Nephron progenitor cell (in vitro differentiated cells): ENCODE measurements at regions not wholly inside any gene's neighbourhood (a gene's known extent, or its start where the extent isn't known, plus 50 kb on each side); places are given as distances from the start of the nearest gene placed in this dataset.
A peak's percentile ranks its signal among the peaks of the same experiment; 100 is the strongest.

ENCODE experiments used
- DNase-seq: peaks from one replicate; pipeline ENCODE4 v3.0.0; 2021
- H3K27ac Mint-ChIP-seq: 2 replicates; pipeline ENCODE4 v1.8.0; 2021; ENCODE audit warnings: mild to moderate bottlenecking, moderate library complexity, mixed read lengths
- H3K27me3 Mint-ChIP-seq: 2 replicates; pipeline ENCODE4 v1.8.0; 2021; ENCODE audit warnings: mild to moderate bottlenecking, low read depth, mixed read lengths; ENCODE audit not compliant: poor library complexity
- H3K36me3 Mint-ChIP-seq: 2 replicates; pipeline ENCODE4 v1.8.0; 2021; ENCODE audit warnings: low read depth, mixed read lengths
- H3K4me1 Mint-ChIP-seq: 2 replicates; pipeline ENCODE4 v1.8.0; 2021; ENCODE audit warnings: mixed read lengths
- H3K4me3 Mint-ChIP-seq: 2 replicates; pipeline ENCODE4 v1.8.0; 2021; ENCODE audit warnings: mild to moderate bottlenecking, moderate library complexity, mixed read lengths
- H3K9me3 Mint-ChIP-seq: 2 replicates; pipeline ENCODE4 v1.8.0; 2021; ENCODE audit warnings: mild to moderate bottlenecking, moderate library complexity, mixed read lengths
- CTCF ChIP-seq: fragments of 200-600 bp; sonication (generic); IDR thresholded peaks from 2 replicates; pipeline ENCODE4 v1.5.0; 2021; ENCODE audit warnings: antibody characterized with exemption

GRCh38 chr21:17427831-17428483 is 84.9 kb upstream of the CXADR start:
- H3K9me3 Mint-ChIP-seq = peaks cover 18% of the 10 kb centered on the region
- H3K27me3 Mint-ChIP-seq = no peaks in the 10 kb centered on the region
- peaks cover 15% of the 10 kb centered on the region for H3K4me1 Mint-ChIP-seq
- H3K4me3 Mint-ChIP-seq = no peak overlapping the region
- TF ChIP-seq CTCF = no peak
- peaks cover 5% of the 10 kb centered on the region for H3K36me3 Mint-ChIP-seq
- no peak overlapping the region for H3K27ac Mint-ChIP-seq
- peak; percentile 20 for DNase-seq

- Mint-ChIP-seq H3K9me3 (peaks cover 18% of the 10 kb centered on the region), H3K4me3 (no peak overlapping the region), H3K4me1 (peaks cover 15% of the 10 kb centered on the region), H3K36me3 (peaks cover 5% of the 10 kb centered on the region), H3K27me3 (no peaks in the 10 kb centered on the region), H3K27ac (no peak overlapping the region)
- no peak for DNase-seq
- no peak for TF ChIP-seq CTCF
These were observed 84.4 kb upstream of the CXADR start for GRCh38 chr21:17428484-17428869.

- peaks cover 18% of the 10 kb centered on the region for H3K9me3 Mint-ChIP-seq
- no peak for DNase-seq
- no peak overlapping the region for H3K27ac Mint-ChIP-seq
- H3K36me3 Mint-ChIP-seq = peaks cover 5% of the 10 kb centered on the region
- no peak overlapping the region for H3K4me3 Mint-ChIP-seq
- TF ChIP-seq CTCF = no peak
- peaks cover 15% of the 10 kb centered on the region for H3K4me1 Mint-ChIP-seq
- no peaks in the 10 kb centered on the region for H3K27me3 Mint-ChIP-seq
These were observed 83.9 kb upstream of the CXADR start for GRCh38 chr21:17428980-17429379.

- Mint-ChIP-seq H3K9me3 (peaks cover 17% of the 10 kb centered on the region), H3K27me3 (no peaks in the 10 kb centered on the region), H3K36me3 (peaks cover 5% of the 10 kb centered on the region), H3K27ac (no peak overlapping the region), H3K4me3 (no peak overlapping the region), H3K4me1 (peaks cover 15% of the 10 kb centered on the region)
- DNase-seq = no peak
- TF ChIP-seq CTCF = no peak
These were observed 82.9 kb upstream of the CXADR start for GRCh38 chr21:17429936-17430335.

GRCh38 chr21:17432732-17433057 is 80.1 kb upstream of the CXADR start:
- no peaks in the 10 kb centered on the region for H3K27me3 Mint-ChIP-seq

More at GRCh38 chr21:17432732-17433057, 80.1 kb upstream of the CXADR start:
- no peak overlapping the region for H3K27ac Mint-ChIP-seq
- peaks cover 28% of the 10 kb centered on the region for H3K4me1 Mint-ChIP-seq
- no peaks in the 10 kb centered on the region for H3K36me3 Mint-ChIP-seq
- no peak for DNase-seq
- peaks cover 4% of the 10 kb centered on the region for H3K9me3 Mint-ChIP-seq
- no peak overlapping the region for H3K4me3 Mint-ChIP-seq
- TF ChIP-seq CTCF = no peak
